Activated T-helper 2 cell treated with anti-CD3 and anti-CD28 coated beads, Interferon-gamma antibody, Interleukin-2, Interleukin-4, amounts not matched to agents 10 μg/mL and 5 μg/mL and 100 μg/mL, durations not matched to agents 14 hours and 24 hours and 36 hours (primary cell): ENCODE measurements at regions not wholly inside any gene's neighbourhood (a gene's known extent, or its start where the extent isn't known, plus 50 kb on each side); places are given as distances from the start of the nearest gene placed in this dataset.

Experiments
- DNase-seq: peaks from one replicate; pipeline ENCODE4 v3.0.0; 2021; ENCODE audit warnings: low spot score
- H3K27ac Mint-ChIP-seq: one replicate; pipeline ENCODE4 v1.8.0; 2021; ENCODE audit warnings: mixed read lengths
- H3K27me3 Mint-ChIP-seq: one replicate; pipeline ENCODE4 v1.8.0; 2021; ENCODE audit warnings: low read depth, mixed read lengths
- H3K36me3 Mint-ChIP-seq: one replicate; pipeline ENCODE4 v1.8.0; 2021; ENCODE audit warnings: low read depth, mixed read lengths
- H3K4me1 Mint-ChIP-seq: one replicate; pipeline ENCODE4 v1.8.0; 2021; ENCODE audit warnings: low read depth, mixed read lengths
- H3K4me3 Mint-ChIP-seq: one replicate; pipeline ENCODE4 v1.8.0; 2021; ENCODE audit warnings: low read depth, mild to moderate bottlenecking, moderate library complexity, mixed read lengths
- H3K9me3 Mint-ChIP-seq: one replicate; pipeline ENCODE4 v1.8.0; 2021; ENCODE audit warnings: mixed read lengths
- intact Hi-C: fragments of 100-400 bp; cut with micrococcal nuclease; formaldehyde crosslinking; loops from one replicate; pipeline ENCODE4 v1.15.1; 2023

- H3K9me3 Mint-ChIP-seq = no peaks in the 10 kb centered on the region
- H3K27ac Mint-ChIP-seq = no peak overlapping the region
- H3K27me3 Mint-ChIP-seq = no peaks in the 10 kb centered on the region
- H3K36me3 Mint-ChIP-seq = no peaks in the 10 kb centered on the region
- no peak for DNase-seq
- no peak overlapping the region for H3K4me3 Mint-ChIP-seq
- H3K4me1 Mint-ChIP-seq = no peaks in the 10 kb centered on the region
- intact Hi-C loops = no loop called here
Observed at GRCh38 chr1:195965475-195965874, 642.8 kb downstream of the KCNT2 start.

DNA sequence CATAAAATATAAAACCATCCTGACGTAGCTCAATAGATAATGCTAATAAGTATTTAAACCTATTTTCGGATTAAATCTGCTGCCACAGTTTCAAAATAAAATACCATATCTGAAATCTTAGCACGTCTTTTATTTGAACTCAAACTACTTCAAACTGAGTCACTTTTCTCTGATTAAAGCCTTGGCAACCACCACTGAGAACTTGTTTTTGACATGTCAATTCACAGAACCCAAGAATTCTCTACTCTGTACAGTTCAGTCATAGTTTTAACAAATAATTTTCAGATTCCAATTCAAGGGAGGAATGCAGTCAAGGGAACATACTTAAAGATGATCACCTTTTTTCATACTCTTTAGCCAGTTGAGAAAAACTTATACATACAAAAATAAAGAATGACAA, 643.2 kb downstream of the KCNT2 start:
- Mint-ChIP-seq H3K4me3 (no peak overlapping the region), H3K36me3 (no peaks in the 10 kb centered on the region), H3K9me3 (no peaks in the 10 kb centered on the region), H3K27me3 (no peaks in the 10 kb centered on the region), H3K27ac (no peak overlapping the region), H3K4me1 (no peaks in the 10 kb centered on the region)
- no peak for DNase-seq
- intact Hi-C loops = no loop called here

DNA sequence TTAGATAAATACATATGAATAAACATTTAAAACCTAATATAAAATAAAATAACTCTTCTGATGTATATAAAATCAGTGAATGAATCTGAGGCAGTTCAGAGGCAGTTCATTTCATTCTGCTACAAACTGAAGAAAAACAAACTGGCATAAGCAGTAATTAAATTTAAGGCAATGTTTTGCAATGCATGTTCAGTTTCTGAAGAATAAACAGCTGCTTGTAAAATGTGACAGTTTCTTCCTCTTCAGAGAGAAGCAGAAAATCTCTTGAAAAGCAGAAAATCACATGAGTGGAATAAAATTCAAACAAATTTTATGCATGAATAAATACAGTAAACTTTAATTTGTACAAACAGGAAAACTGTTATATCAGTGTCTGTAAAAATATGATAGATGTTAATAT, 643.7 kb downstream of the KCNT2 start:
- Mint-ChIP-seq H3K36me3 (no peaks in the 10 kb centered on the region), H3K9me3 (no peaks in the 10 kb centered on the region), H3K27ac (no peak overlapping the region), H3K4me1 (no peaks in the 10 kb centered on the region), H3K27me3 (no peaks in the 10 kb centered on the region), H3K4me3 (no peak overlapping the region)
- DNase-seq = no peak
- intact Hi-C loops = no loop called here

- Mint-ChIP-seq H3K36me3 (no peaks in the 10 kb centered on the region), H3K4me3 (no peak overlapping the region), H3K27ac (no peak overlapping the region), H3K27me3 (no peaks in the 10 kb centered on the region), H3K4me1 (no peaks in the 10 kb centered on the region), H3K9me3 (no peaks in the 10 kb centered on the region)
- intact Hi-C loops = no loop called here
- no peak for DNase-seq
Observed at GRCh38 chr1:195962051-195962450, 646.2 kb downstream of the KCNT2 start.

- DNase-seq = no peak
- Mint-ChIP-seq H3K9me3 (no peaks in the 10 kb centered on the region), H3K27ac (no peak overlapping the region), H3K4me1 (no peaks in the 10 kb centered on the region), H3K4me3 (no peak overlapping the region), H3K27me3 (no peaks in the 10 kb centered on the region), H3K36me3 (no peaks in the 10 kb centered on the region)
- intact Hi-C loops = no loop called here
Observed at GRCh38 chr1:195960580-195960979, 647.7 kb downstream of the KCNT2 start.

DNA sequence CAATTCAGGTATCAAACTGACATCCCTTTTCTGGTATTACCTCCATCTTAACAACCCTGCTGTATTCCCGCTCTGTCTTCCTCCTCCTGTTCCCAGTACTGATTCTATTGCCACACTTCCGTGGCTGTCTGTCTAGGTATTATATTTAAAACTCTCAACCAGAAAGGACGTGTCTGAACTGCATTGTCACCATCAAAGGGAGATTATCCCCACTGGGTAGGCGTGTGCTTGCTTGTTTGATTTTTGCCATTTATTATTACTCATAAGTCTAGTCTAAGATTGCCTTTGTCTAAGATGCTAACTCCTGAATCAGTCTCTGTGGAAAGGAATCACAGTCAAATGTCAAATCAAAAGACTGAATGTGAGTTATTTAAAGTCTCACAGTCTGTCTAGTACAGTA, 650.1 kb downstream of the KCNT2 start:
- H3K27me3 Mint-ChIP-seq = no peaks in the 10 kb centered on the region
- H3K27ac Mint-ChIP-seq = no peak overlapping the region
- no peak overlapping the region for H3K4me3 Mint-ChIP-seq
- no peak for DNase-seq
- no peaks in the 10 kb centered on the region for H3K4me1 Mint-ChIP-seq
- H3K9me3 Mint-ChIP-seq = no peaks in the 10 kb centered on the region
- no peaks in the 10 kb centered on the region for H3K36me3 Mint-ChIP-seq
- intact Hi-C loops = no loop called here

DNA sequence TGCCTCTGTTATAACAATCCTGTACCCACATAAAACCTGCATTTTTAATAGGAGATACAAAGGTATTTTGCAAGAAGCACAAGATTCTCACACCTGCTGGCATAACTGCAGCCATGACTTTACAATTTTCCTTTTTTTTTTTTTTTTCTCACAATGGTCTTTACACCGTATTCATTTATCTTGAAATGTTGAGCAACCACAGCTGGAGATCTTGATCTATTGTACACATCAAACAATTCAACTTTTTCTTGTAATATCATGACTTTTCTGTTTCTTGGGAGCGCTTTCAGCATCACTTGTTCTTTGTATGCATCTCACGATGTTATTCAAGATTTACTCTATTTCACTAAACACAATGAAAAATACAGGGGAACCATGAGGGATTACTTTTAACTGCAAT, 651.4 kb downstream of the KCNT2 start:
- no peaks in the 10 kb centered on the region for H3K36me3 Mint-ChIP-seq
- H3K4me1 Mint-ChIP-seq = no peaks in the 10 kb centered on the region

GRCh38 chr1:195954848-195955247, 653.4 kb downstream of the KCNT2 start:
- intact Hi-C loops = no loop called here
- no peak for DNase-seq
- no peaks in the 10 kb centered on the region for H3K4me1 Mint-ChIP-seq
- H3K4me3 Mint-ChIP-seq = no peak overlapping the region
- no peaks in the 10 kb centered on the region for H3K9me3 Mint-ChIP-seq
- no peak overlapping the region for H3K27ac Mint-ChIP-seq
- H3K36me3 Mint-ChIP-seq = no peaks in the 10 kb centered on the region
- H3K27me3 Mint-ChIP-seq = no peaks in the 10 kb centered on the region

More for the DNA sequence above, 651.4 kb downstream of the KCNT2 start:
- H3K4me3 Mint-ChIP-seq = no peak overlapping the region
- intact Hi-C loops = no loop called here
- no peak for DNase-seq
- H3K9me3 Mint-ChIP-seq = no peaks in the 10 kb centered on the region
- no peaks in the 10 kb centered on the region for H3K27me3 Mint-ChIP-seq
- no peak overlapping the region for H3K27ac Mint-ChIP-seq

DNA sequence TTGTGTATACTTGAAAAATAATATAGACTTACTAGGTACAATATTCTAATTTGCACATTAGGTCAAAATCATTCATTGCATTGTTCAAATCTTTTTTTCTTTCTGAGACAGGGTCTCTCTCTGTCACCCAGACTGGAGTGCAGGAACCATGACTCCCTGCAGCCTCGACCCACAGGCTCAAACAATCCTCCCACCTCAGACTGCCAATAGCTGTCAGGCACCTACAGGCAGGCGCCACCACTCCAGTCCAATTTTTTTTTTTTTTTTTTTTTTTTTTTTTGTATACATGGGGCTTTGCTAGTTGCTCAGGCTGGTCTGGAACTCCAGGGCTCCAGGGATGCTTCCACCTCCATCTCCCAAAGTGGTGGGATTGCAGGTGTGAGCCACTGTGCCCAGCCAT, 656.9 kb downstream of the KCNT2 start:
- DNase-seq = no peak
- Mint-ChIP-seq H3K36me3 (no peaks in the 10 kb centered on the region), H3K27me3 (no peaks in the 10 kb centered on the region), H3K4me3 (no peak overlapping the region), H3K9me3 (no peaks in the 10 kb centered on the region), H3K27ac (no peak overlapping the region), H3K4me1 (no peaks in the 10 kb centered on the region)
- intact Hi-C loops = no loop called here

DNA sequence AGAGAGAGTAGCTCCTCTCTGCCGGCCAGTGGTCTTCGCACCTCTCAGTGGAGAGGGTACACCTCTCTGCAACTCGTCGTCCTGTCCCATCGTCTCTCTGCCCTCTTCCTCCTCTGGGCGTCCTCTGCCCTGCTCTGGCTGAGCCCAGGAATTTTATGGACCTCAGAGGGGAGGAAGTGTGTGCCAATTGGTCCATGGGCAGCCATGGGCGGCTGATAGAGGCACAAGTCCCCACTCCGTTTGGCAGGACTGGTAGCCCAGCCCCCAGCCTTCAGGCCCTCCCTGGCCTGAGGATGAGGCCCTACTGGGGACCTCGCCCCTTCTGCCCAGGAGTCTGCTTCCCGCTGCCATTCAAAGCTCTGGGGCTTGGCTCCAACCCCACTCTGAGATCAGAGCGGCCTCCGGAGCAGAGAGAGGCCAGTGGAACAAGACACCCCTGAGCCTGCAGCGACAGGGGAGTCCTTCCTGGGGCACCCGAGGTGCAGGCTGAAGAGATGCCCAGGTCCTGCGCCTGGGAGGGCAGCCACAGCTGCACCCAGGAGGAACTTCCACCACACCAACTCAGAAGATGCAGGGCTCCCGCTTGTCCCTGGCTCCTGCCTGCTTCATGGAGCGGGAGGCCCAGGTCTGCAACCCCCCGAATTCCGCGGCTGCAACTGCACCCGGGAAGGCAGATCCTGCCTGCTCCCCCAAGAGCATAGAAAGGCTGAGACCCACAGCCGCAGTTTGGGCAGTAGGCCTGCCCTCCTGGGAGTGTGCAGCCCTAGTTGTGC, 659.9 kb downstream of the KCNT2 start:
- Mint-ChIP-seq H3K4me1 (no peaks in the 10 kb centered on the region), H3K4me3 (no peak overlapping the region), H3K27me3 (no peaks in the 10 kb centered on the region), H3K9me3 (no peaks in the 10 kb centered on the region), H3K36me3 (no peaks in the 10 kb centered on the region), H3K27ac (no peak overlapping the region)
- no peak for DNase-seq
- intact Hi-C loops = no loop called here

- H3K4me3 Mint-ChIP-seq = no peak overlapping the region
- no peaks in the 10 kb centered on the region for H3K27me3 Mint-ChIP-seq
- no peaks in the 10 kb centered on the region for H3K9me3 Mint-ChIP-seq
- no peak for DNase-seq
- no peaks in the 10 kb centered on the region for H3K4me1 Mint-ChIP-seq
- no peak overlapping the region for H3K27ac Mint-ChIP-seq
- H3K36me3 Mint-ChIP-seq = no peaks in the 10 kb centered on the region
- intact Hi-C loops = no loop called here
Observed at GRCh38 chr1:195946500-195946899, 661.7 kb downstream of the KCNT2 start.

GRCh38 chr1:195941795-195942194, 666.4 kb downstream of the KCNT2 start:
- H3K4me3 Mint-ChIP-seq = no peak overlapping the region
- no peaks in the 10 kb centered on the region for H3K27me3 Mint-ChIP-seq
- H3K9me3 Mint-ChIP-seq = no peaks in the 10 kb centered on the region
- no peak overlapping the region for H3K27ac Mint-ChIP-seq
- H3K4me1 Mint-ChIP-seq = no peaks in the 10 kb centered on the region
- no peaks in the 10 kb centered on the region for H3K36me3 Mint-ChIP-seq
- intact Hi-C loops = no loop called here
- DNase-seq = no peak

- intact Hi-C loops = no loop called here
- Mint-ChIP-seq H3K27ac (no peak overlapping the region), H3K9me3 (no peaks in the 10 kb centered on the region), H3K4me1 (no peaks in the 10 kb centered on the region), H3K36me3 (no peaks in the 10 kb centered on the region), H3K27me3 (no peaks in the 10 kb centered on the region), H3K4me3 (no peak overlapping the region)
- DNase-seq = no peak
Observed at GRCh38 chr1:195941314-195941713, 666.9 kb downstream of the KCNT2 start.

- no peak overlapping the region for H3K4me3 Mint-ChIP-seq
- intact Hi-C loops = no loop called here
- no peaks in the 10 kb centered on the region for H3K36me3 Mint-ChIP-seq
- no peak for DNase-seq
- no peaks in the 10 kb centered on the region for H3K4me1 Mint-ChIP-seq
- no peaks in the 10 kb centered on the region for H3K27me3 Mint-ChIP-seq
- no peak overlapping the region for H3K27ac Mint-ChIP-seq
- no peaks in the 10 kb centered on the region for H3K9me3 Mint-ChIP-seq
Observed at GRCh38 chr1:195939844-195940243, 668.4 kb downstream of the KCNT2 start.
